ENCODE measurements at regions not wholly inside any gene's neighbourhood (a gene's known extent, or its start where the extent isn't known, plus 50 kb on each side); places are given as distances from the start of the nearest gene placed in this dataset.

DNA sequence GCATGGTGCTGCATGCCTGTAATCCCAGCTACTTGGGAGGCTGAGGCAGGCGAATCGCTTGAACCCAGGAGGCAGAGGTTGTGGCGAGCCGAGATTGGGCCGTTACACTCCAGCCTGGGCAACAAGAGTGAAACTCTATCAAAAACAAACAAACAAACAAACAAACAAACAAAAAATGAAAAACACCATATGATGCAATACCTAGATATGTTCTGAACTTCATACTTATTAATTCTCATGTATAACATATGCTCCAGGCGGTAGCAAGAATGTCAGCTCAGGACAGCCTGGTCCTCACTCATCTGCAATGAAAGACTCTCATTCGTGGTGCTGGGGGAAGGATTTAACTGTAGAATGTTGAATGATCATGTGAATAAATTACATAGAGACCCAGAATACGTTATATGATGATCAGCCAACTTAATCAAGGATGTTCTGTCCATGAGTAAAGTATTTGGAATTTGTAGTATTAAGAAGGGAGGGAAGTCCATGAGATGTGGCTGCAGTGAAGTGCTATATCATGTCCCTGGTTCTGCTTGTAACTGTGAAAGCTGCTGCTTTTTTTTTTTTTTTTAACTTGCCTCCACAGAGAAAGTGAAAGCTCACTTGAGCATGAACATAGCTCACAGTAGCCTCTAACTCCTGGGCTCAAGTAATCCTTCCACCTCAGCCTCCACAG is 206.8 kb downstream of the UQCRFS1 start:
- no peaks in the 10 kb centered on the region for H3K36me3 ChIP-seq (ENCODE audit: insufficient read depth, low read length, poor library complexity, severe bottlenecking)
- TF ChIP-seq, protein P1, sequence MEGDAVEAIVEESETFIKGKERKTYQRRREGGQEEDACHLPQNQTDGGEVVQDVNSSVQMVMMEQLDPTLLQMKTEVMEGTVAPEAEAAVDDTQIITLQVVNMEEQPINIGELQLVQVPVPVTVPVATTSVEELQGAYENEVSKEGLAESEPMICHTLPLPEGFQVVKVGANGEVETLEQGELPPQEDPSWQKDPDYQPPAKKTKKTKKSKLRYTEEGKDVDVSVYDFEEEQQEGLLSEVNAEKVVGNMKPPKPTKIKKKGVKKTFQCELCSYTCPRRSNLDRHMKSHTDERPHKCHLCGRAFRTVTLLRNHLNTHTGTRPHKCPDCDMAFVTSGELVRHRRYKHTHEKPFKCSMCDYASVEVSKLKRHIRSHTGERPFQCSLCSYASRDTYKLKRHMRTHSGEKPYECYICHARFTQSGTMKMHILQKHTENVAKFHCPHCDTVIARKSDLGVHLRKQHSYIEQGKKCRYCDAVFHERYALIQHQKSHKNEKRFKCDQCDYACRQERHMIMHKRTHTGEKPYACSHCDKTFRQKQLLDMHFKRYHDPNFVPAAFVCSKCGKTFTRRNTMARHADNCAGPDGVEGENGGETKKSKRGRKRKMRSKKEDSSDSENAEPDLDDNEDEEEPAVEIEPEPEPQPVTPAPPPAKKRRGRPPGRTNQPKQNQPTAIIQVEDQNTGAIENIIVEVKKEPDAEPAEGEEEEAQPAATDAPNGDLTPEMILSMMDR (conservative IDR thresholded peaks at IDR 0.05; ENCODE audit: low read depth, low read length), result no peak
- no peak for TF ChIP-seq EZH2 (IDR thresholded peaks at IDR 0.05; ENCODE audit: borderline replicate concordance, low read depth, low read length, poor library complexity, severe bottlenecking)
- no peak overlapping the region for H3K4me3 ChIP-seq (ENCODE audit: low read depth, low read length, poor library complexity, severe bottlenecking)
- intact Hi-C loops (cut with micrococcal nuclease; ENCODE audit: unreplicated experiment), result no loop called here
- no TSS peak for BruUV-seq (replicated peaks)
- H3K27me3 ChIP-seq (replicated peaks; ENCODE audit: insufficient read depth, low read depth, low read length, poor library complexity), result no peaks in the 10 kb centered on the region
- no peaks in the 10 kb centered on the region for H3K4me1 ChIP-seq (ENCODE audit: insufficient read depth, low read length, poor library complexity, severe bottlenecking)
- POLR2A ChIA-PET (ENCODE audit: low non-redundant PET), result no interaction called here
- DNase-seq (ENCODE audit: low spot score), result no peak
- H3K27ac ChIP-seq (ENCODE audit: low read depth, low read length, poor library complexity, severe bottlenecking), result no peak overlapping the region
- H3K9me3 ChIP-seq (ENCODE audit: low read depth, low read length, poor library complexity, severe bottlenecking), result peaks cover 31% of the 10 kb centered on the region
- CTCF ChIA-PET, result no interaction called here

DNA sequence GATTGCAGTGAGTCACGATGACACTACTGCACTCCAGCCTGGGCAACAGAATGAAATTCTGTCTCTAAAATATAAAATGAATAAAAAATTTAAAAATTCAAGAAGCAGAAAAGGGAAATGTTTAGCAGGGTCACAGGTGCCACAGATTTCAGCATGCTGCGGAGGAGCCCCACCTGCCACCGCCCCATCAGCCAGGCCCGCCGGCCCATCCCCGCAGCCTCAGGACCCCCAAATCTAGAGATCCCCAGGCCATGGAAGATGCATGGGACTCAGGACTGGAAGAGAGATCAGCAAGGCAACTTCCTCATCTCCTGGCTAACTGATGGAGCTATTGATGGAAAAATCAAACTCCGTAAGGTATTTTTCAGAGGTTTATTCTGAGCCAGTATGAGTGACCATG is 208.2 kb downstream of the UQCRFS1 start:
- no peaks in the 10 kb centered on the region for H3K36me3 ChIP-seq (ENCODE audit: insufficient read depth, low read length, poor library complexity, severe bottlenecking)
- no peaks in the 10 kb centered on the region for H3K27me3 ChIP-seq (replicated peaks; ENCODE audit: insufficient read depth, low read depth, low read length, poor library complexity)
- BruUV-seq (replicated peaks), result no TSS peak
- peaks cover 34% of the 10 kb centered on the region for H3K9me3 ChIP-seq (ENCODE audit: low read depth, low read length, poor library complexity, severe bottlenecking)
- TF ChIP-seq EZH2 (IDR thresholded peaks at IDR 0.05; ENCODE audit: borderline replicate concordance, low read depth, low read length, poor library complexity, severe bottlenecking), result no peak
- TF ChIP-seq, protein P1 (conservative IDR thresholded peaks at IDR 0.05; ENCODE audit: low read depth, low read length), result no peak
- DNase-seq (ENCODE audit: low spot score), result no peak
- ChIA-PET CTCF (no interaction called here), POLR2A (ENCODE audit: low non-redundant PET) (no interaction called here)
- no peak overlapping the region for H3K27ac ChIP-seq (ENCODE audit: low read depth, low read length, poor library complexity, severe bottlenecking)
- no peak overlapping the region for H3K4me3 ChIP-seq (ENCODE audit: low read depth, low read length, poor library complexity, severe bottlenecking)
- H3K4me1 ChIP-seq (ENCODE audit: insufficient read depth, low read length, poor library complexity, severe bottlenecking), result no peaks in the 10 kb centered on the region
- intact Hi-C loops (cut with micrococcal nuclease; ENCODE audit: unreplicated experiment), result no loop called here

DNA sequence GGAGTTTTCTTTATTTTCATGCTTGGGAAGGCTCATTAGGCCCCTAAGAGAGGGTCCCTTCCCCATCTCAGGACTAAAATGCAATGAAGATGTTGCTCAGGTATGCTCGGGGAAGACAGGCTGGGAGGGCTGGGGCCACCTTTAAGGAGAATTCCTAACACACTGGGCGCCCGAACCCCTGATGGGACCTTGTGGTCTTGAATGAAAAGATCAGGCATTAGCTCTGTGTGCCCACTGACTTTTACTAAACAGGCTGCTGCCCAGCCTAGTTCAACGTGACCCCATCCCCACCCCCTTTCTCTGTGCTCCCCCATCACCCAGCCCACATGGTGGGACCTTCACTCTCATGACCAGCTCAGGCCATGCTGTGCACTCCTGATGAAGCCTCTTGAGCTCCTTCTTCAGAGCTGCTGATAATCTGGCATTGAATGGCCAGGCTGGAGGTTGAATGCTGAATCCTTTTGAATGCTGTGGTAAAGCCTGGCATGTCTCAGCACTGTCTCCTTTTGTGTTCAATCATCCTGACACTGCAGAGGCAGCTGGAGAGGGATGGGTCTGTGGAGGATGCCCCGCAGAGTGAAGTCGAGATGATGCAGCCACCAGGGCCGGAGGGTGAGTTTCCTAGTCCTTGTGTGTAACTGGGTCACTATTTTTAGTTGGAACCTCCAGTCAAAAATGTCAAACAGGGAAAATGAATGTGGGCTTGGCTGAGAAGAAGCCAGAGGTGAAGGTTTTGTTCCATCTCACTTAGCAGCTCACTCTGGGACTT is 209.1 kb downstream of the UQCRFS1 start:
- H3K9me3 ChIP-seq (ENCODE audit: low read depth, low read length, poor library complexity, severe bottlenecking), result peaks cover 25% of the 10 kb centered on the region
- BruUV-seq (replicated peaks), result no TSS peak
- ChIA-PET POLR2A (ENCODE audit: low non-redundant PET) (no interaction called here), CTCF (interaction anchor here (0.6 kb wide), 1 partner anchor 20 kb away, joined by 3 read pairs; no protein-coding TSS in a partner anchor)
- no peaks in the 10 kb centered on the region for H3K36me3 ChIP-seq (ENCODE audit: insufficient read depth, low read length, poor library complexity, severe bottlenecking)
- H3K27ac ChIP-seq (ENCODE audit: low read depth, low read length, poor library complexity, severe bottlenecking), result no peak overlapping the region
- no peak overlapping the region for H3K4me3 ChIP-seq (ENCODE audit: low read depth, low read length, poor library complexity, severe bottlenecking)
- H3K27me3 ChIP-seq (replicated peaks; ENCODE audit: insufficient read depth, low read depth, low read length, poor library complexity), result no peaks in the 10 kb centered on the region
- no peaks in the 10 kb centered on the region for H3K4me1 ChIP-seq (ENCODE audit: insufficient read depth, low read length, poor library complexity, severe bottlenecking)
- no peak for DNase-seq (ENCODE audit: low spot score)
- TF ChIP-seq, protein P1 (conservative IDR thresholded peaks at IDR 0.05; ENCODE audit: low read depth, low read length), result no peak
- TF ChIP-seq EZH2 (IDR thresholded peaks at IDR 0.05; ENCODE audit: borderline replicate concordance, low read depth, low read length, poor library complexity, severe bottlenecking), result no peak
- intact Hi-C loops (cut with micrococcal nuclease; ENCODE audit: unreplicated experiment), result no loop called here
